K562 (cell line): ENCODE measurements at regions not wholly inside any gene's neighbourhood (a gene's known extent, or its start where the extent isn't known, plus 50 kb on each side); places are given as distances from the start of the nearest gene placed in this dataset.

Experiments used
- ATAC-seq: fragments of 200-7000 bp; cut with Tn5 transposase; 3 replicates; pipeline ENCODE4 v1.9.1; 2020; ENCODE audit warnings: moderate library complexity
- BruUV-seq: library from RNA; stranded (reverse); fragments of 400-500 nt; replicated peaks from 2 replicates; lab custom pipeline; 2021; lab: Mats Ljungman, UMichigan
- CTCF ChIA-PET: fragments of 300-600 bp; formaldehyde crosslinking; extraction: SDS; loops from one replicate; lab custom pipeline; 2021; ENCODE audit warnings: low intra/inter-chr PET ratio; lab: Yijun Ruan, JAX
- POLR2A ChIA-PET: fragments of 300-600, 350-650 bp; sonication (Branson Sonifier 250); formaldehyde crosslinking; extraction: SDS; loops from one replicate; lab custom pipeline; 2021; ENCODE audit warnings: antibody characterized with exemption, inconsistent platforms; lab: Yijun Ruan, JAX
- DNase-seq, 4 experiments: peaks; one replicate each; pipeline versions ENCODE4 v3.0.0 to v3.0.0-alpha.2; 2011 to 2018; ENCODE audit warnings: low spot score in 3 of 4, mixed read lengths in 3 of 4; ENCODE audit errors: extremely low read depth in 1 of 4
- FAIRE-seq: peaks from 2 replicates; lab custom pipeline; 2011; peaks lifted over from hg19 to GRCh38; lab: Jason Lieb, UNC
- H2AFZ ChIP-seq: 2 replicates; pipeline ENCODE4 v1.6.0; 2011; ENCODE audit warnings: low read depth, low read length, control low read depth, inconsistent platforms
- H3K27ac ChIP-seq: fragments of 200-600 bp; 3 replicates; pipeline ENCODE4 v1.8.0; 2011; ENCODE audit warnings: low read depth, mild to moderate bottlenecking, control low read depth, inconsistent platforms, low read length, moderate library complexity, mixed read lengths; ENCODE audit errors: extremely low read depth
- H3K27me3 ChIP-seq, 2 experiments: fragments of 300-600 bp in 1 of 2; 2 replicates in 1 of 2; 3 replicates in 1 of 2; pipeline versions ENCODE4 v1.6.0 to v1.8.0; 2011; ENCODE audit warnings: inconsistent platforms in 2 of 2, low read length in 2 of 2, mild to moderate bottlenecking in 1 of 2, mixed read lengths in 1 of 2, moderate library complexity in 1 of 2; ENCODE audit not compliant: control insufficient read depth in 2 of 2, insufficient read depth in 2 of 2
- H3K36me3 ChIP-seq: fragments of 300-600 bp; 3 replicates; pipeline ENCODE4 v1.8.0; 2011; ENCODE audit warnings: mild to moderate bottlenecking, low read length, inconsistent platforms; ENCODE audit not compliant: control insufficient read depth, insufficient read depth
- H3K4me1 ChIP-seq, 2 experiments: fragments of 200-600 bp in 1 of 2; replicated peaks in 1 of 2; 2 replicates in 1 of 2; 3 replicates in 1 of 2; pipeline versions ENCODE4 v1.5.1 to v1.8.0; 2011; ENCODE audit warnings: inconsistent platforms in 2 of 2, low read length in 2 of 2, mild to moderate bottlenecking in 1 of 2, mixed read lengths in 1 of 2, moderate library complexity in 1 of 2; ENCODE audit not compliant: control insufficient read depth in 2 of 2, insufficient read depth in 2 of 2
- H3K4me2 ChIP-seq: 2 replicates; pipeline ENCODE4 v1.6.1; 2011; ENCODE audit warnings: low read length, control low read depth, inconsistent platforms, mixed read lengths; ENCODE audit not compliant: insufficient read depth
- H3K4me3 ChIP-seq: fragments of 200-600 bp; sonication (generic), shearing (Covaris generic); 2 replicates; pipeline ENCODE4 v1.5.1; 2016; ENCODE audit warnings: control low read depth, inconsistent platforms
- H3K79me2 ChIP-seq: fragments of 200-600 bp; 3 replicates; pipeline ENCODE4 v1.8.0; 2011; ENCODE audit warnings: low read length, inconsistent platforms; ENCODE audit not compliant: control insufficient read depth, insufficient read depth
- H3K9ac ChIP-seq, 2 experiments: 2 replicates each; pipeline versions ENCODE4 v1.6.0 to v1.6.1; 2011; ENCODE audit warnings: low read depth in 2 of 2, low read length in 2 of 2, control low read depth in 1 of 2, inconsistent platforms in 1 of 2, mild to moderate bottlenecking in 1 of 2, mixed read lengths in 1 of 2; ENCODE audit not compliant: insufficient read depth in 1 of 2
- H3K9me1 ChIP-seq: one replicate; pipeline ENCODE4 v1.6.0; 2011; ENCODE audit warnings: inconsistent platforms, mild to moderate bottlenecking, low read length, moderate library complexity; ENCODE audit not compliant: control insufficient read depth, insufficient read depth
- H3K9me3 ChIP-seq: replicated peaks from 2 replicates; pipeline ENCODE4 v1.5.1; 2011; ENCODE audit warnings: low read depth, low read length, inconsistent platforms; ENCODE audit not compliant: control insufficient read depth, insufficient read depth
- H4K20me1 ChIP-seq: replicated peaks from 2 replicates; pipeline ENCODE4 v1.6.1; 2011; ENCODE audit warnings: low read length, inconsistent platforms, mixed read lengths; ENCODE audit not compliant: control insufficient read depth, insufficient read depth
- PYGO2 ChIP-seq: fragments of 450-650 bp; IDR thresholded peaks from 2 replicates; pipeline ENCODE4 v1.6.1; 2016; ENCODE audit warnings: mild to moderate bottlenecking, missing genetic modification characterization, moderate library complexity, missing compliant biosample characterization
- TSC22D4 ChIP-seq: fragments of 450-650 bp; IDR thresholded peaks from 2 replicates; pipeline ENCODE4 v1.6.1; 2016; ENCODE audit warnings: missing genetic modification characterization, missing biosample characterization, control low read depth
- ZBTB17 ChIP-seq: fragments of 450-650 bp; formaldehyde crosslinking; IDR thresholded peaks from 2 replicates; pipeline ENCODE4 v1.4.0; 2020; ENCODE audit warnings: mild to moderate bottlenecking
- ZNF431 ChIP-seq: sonication (generic); formaldehyde crosslinking; IDR thresholded peaks from 2 replicates; pipeline ENCODE4 v1.8.0; 2022; ENCODE audit warnings: mild to moderate bottlenecking, missing genetic modification reagents
- WGBS: fragments of 100-300 bp; shearing (Covaris generic); methylation state at CpG from one replicate; pipeline ENCODE4 v1.1.6; 2016; ENCODE audit warnings: low coverage, mixed read lengths; ENCODE audit not compliant: insufficient coverage; ENCODE audit errors: missing lambda C conversion rate; 5-methylcytosine and 5-hydroxymethylcytosine counted together
- in situ Hi-C: fragments of 300-500 bp; cut with MboI; formaldehyde crosslinking; loops from 4 replicates; pipeline ENCODE4 v1.15.0; 2018; ENCODE audit warnings: inconsistent platforms, mixed read lengths
- intact Hi-C: fragments of 100-400 bp; cut with micrococcal nuclease; formaldehyde crosslinking; loops from 2 replicates; pipeline ENCODE4 v1.14.2; 2022
- TF ChIP-seq, protein P1 (sequence below): sonication (generic); formaldehyde crosslinking; IDR thresholded peaks from 2 replicates; pipeline ENCODE4 v1.8.0; 2022; ENCODE audit warnings: mild to moderate bottlenecking, missing genetic modification reagents
- TF ChIP-seq, protein P2 (sequence below): IDR thresholded peaks from 2 replicates; pipeline ENCODE4 v1.6.1; 2011; ENCODE audit not compliant: insufficient read length; ENCODE audit errors: extremely low read depth
- TF ChIP-seq, protein P3 (sequence below), 3 experiments: fragments of 200-800 bp in 1 of 3; sonication (Bioruptor generic) in 1 of 3; sonication (generic) in 1 of 3; formaldehyde crosslinking in 1 of 3; IDR thresholded peaks; 2 replicates each; pipeline versions ENCODE4 v1.6.1 to v1.8.0; 2016 to 2022; ENCODE audit warnings: mild to moderate bottlenecking in 2 of 3, missing compliant biosample characterization in 2 of 3, missing genetic modification characterization in 2 of 3, missing genetic modification reagents in 1 of 3
- TF ChIP-seq, protein P4 (sequence below): fragments of 250-450 bp; sonication (Bioruptor Pico); IDR thresholded peaks from 2 replicates; pipeline ENCODE4 v1.5.0; 2020; ENCODE audit warnings: mild to moderate bottlenecking, borderline replicate concordance
- TF ChIP-seq, protein P5 (sequence below): fragments of 450-650 bp; conservative IDR thresholded peaks from 2 replicates; pipeline ENCODE4 v1.6.1; 2016; ENCODE audit warnings: missing genetic modification characterization, low read depth, mild to moderate bottlenecking, control low read depth, missing compliant biosample characterization

DNA sequence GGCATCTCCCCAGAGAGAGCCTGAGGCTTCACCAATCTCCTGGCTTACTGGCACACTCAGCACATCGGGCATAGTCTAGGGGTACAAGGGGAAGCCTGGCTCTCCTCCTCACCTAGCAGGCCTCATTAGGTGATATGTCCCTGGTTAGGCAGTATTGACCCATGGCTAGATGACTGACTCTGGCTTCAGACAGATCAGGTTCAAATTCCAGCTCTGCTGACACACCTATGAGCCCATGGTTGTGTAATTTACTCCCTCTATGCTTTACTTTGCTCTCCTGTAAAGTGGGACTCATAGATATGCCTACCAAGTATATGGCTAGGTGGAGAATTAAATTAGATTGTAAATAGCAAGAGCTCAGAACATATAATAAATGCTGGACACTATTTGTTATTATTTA, 157.3 kb upstream of the IRX3 start:
- Histone ChIP-seq H3K9me3 (no peaks in the 10 kb centered on the region), H3K4me3 (no peak overlapping the region), H4K20me1 (peaks cover 7% of the 10 kb centered on the region; the same call in 1 of the 2 replicates), H3K79me2 (no peaks in the 10 kb centered on the region), H3K27ac (no peak overlapping the region), H3K9me1 (no peaks in the 10 kb centered on the region), H3K4me2 (no peak overlapping the region), H3K4me1 (peaks cover 5 to 8% of the 10 kb centered on the region in 2 experiments), H3K9ac (no peak overlapping the region), H3K27me3 (peaks cover 4 to 19% of the 10 kb centered on the region in 2 experiments; a peak in 4 of 5 replicates), H3K36me3 (no peaks in the 10 kb centered on the region), H2AFZ (no peak overlapping the region)
- in situ Hi-C loops (no loop called here), intact Hi-C loops (no loop called here)
- TF ChIP-seq PYGO2 (tag), result no peak
- no peak for TF ChIP-seq ZNF431 (CRISPR knock-in tag)
- TF ChIP-seq, protein P1, sequence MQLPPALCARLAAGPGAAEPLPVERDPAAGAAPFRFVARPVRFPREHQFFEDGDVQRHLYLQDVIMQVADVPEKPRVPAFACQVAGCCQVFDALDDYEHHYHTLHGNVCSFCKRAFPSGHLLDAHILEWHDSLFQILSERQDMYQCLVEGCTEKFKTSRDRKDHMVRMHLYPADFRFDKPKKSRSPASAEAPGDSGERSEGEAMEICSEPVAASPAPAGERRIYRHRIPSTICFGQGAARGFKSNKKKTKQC, result no peak
- TF ChIP-seq, protein P2, sequence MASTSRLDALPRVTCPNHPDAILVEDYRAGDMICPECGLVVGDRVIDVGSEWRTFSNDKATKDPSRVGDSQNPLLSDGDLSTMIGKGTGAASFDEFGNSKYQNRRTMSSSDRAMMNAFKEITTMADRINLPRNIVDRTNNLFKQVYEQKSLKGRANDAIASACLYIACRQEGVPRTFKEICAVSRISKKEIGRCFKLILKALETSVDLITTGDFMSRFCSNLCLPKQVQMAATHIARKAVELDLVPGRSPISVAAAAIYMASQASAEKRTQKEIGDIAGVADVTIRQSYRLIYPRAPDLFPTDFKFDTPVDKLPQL, result no peak
- ChIA-PET CTCF (no interaction called here), POLR2A (interaction anchor here (0.6 to 1.3 kb wide), 2 partner anchors 10 to 282 kb away, joined by 3 to 5 read pairs; no protein-coding TSS in a partner anchor)
- FAIRE-seq (no peak), ATAC-seq (no peak), DNase-seq (no peak)
- WGBS, result 0% methylated on average over 1 of the region's 1 CpG
- no TSS peak for BruUV-seq

DNA sequence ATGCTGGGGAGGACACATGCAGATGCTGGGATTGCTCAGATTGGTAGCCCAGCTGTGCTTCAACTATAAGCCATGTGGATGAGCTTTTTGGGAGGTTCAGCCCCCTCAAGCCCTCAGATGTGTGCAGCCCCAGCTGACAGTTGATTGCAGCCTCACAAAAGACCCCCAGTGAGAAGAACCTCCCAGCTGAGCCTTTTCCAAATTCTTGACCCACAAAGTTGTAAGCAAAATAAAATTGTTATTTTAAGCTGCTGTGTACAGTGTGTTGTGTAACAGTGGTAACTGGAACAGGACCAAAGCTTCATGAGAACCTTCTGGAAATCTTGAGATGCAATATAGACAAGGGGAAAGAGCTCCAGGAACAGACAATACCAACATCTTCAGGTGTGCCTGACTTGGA, 156.8 kb upstream of the IRX3 start:
- ChIA-PET CTCF (no interaction called here), POLR2A (interaction anchor here (0.6 to 1.3 kb wide), 2 partner anchors 9 to 281 kb away, joined by 3 to 5 read pairs; no protein-coding TSS in a partner anchor)
- H3K27me3 ChIP-seq, result peaks cover 4 to 19% of the 10 kb centered on the region in 2 experiments; a peak in 4 of 5 replicates
- H3K9ac ChIP-seq, result no peak overlapping the region
- FAIRE-seq (no peak), DNase-seq (no peak), ATAC-seq (no peak)
- H3K4me3 ChIP-seq, result no peak overlapping the region
- H2AFZ ChIP-seq, result no peak overlapping the region
- no TSS peak for BruUV-seq
- no peaks in the 10 kb centered on the region for H3K9me1 ChIP-seq
- H3K4me2 ChIP-seq, result no peak overlapping the region
- no peaks in the 10 kb centered on the region for H3K36me3 ChIP-seq
- H3K4me1 ChIP-seq, result peaks cover under 1 to 5% of the 10 kb centered on the region in 2 experiments
- no peaks in the 10 kb centered on the region for H3K79me2 ChIP-seq
- H3K27ac ChIP-seq, result no peak overlapping the region
- intact Hi-C loops (no loop called here), in situ Hi-C loops (no loop called here)
- no peaks in the 10 kb centered on the region for H3K9me3 ChIP-seq
- peaks cover 7% of the 10 kb centered on the region; the same call in 1 of the 2 replicates for H4K20me1 ChIP-seq
- TF ChIP-seq, protein P3, sequence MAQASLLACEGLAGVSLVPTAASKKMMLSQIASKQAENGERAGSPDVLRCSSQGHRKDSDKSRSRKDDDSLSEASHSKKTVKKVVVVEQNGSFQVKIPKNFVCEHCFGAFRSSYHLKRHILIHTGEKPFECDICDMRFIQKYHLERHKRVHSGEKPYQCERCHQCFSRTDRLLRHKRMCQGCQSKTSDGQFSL (CRISPR knock-in tag; IDR thresholded peaks at IDR 0.05), result no peak
- TF ChIP-seq, protein P3 (tag; IDR thresholded peaks at IDR 0.05), result no peak
- TF ChIP-seq TSC22D4 (no peak), ZBTB17 (no peak)
- TF ChIP-seq, protein P4, sequence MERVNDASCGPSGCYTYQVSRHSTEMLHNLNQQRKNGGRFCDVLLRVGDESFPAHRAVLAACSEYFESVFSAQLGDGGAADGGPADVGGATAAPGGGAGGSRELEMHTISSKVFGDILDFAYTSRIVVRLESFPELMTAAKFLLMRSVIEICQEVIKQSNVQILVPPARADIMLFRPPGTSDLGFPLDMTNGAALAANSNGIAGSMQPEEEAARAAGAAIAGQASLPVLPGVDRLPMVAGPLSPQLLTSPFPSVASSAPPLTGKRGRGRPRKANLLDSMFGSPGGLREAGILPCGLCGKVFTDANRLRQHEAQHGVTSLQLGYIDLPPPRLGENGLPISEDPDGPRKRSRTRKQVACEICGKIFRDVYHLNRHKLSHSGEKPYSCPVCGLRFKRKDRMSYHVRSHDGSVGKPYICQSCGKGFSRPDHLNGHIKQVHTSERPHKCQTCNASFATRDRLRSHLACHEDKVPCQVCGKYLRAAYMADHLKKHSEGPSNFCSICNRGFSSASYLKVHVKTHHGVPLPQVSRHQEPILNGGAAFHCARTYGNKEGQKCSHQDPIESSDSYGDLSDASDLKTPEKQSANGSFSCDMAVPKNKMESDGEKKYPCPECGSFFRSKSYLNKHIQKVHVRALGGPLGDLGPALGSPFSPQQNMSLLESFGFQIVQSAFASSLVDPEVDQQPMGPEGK (CRISPR knock-in tag), result no peak
- TF ChIP-seq, protein P5, sequence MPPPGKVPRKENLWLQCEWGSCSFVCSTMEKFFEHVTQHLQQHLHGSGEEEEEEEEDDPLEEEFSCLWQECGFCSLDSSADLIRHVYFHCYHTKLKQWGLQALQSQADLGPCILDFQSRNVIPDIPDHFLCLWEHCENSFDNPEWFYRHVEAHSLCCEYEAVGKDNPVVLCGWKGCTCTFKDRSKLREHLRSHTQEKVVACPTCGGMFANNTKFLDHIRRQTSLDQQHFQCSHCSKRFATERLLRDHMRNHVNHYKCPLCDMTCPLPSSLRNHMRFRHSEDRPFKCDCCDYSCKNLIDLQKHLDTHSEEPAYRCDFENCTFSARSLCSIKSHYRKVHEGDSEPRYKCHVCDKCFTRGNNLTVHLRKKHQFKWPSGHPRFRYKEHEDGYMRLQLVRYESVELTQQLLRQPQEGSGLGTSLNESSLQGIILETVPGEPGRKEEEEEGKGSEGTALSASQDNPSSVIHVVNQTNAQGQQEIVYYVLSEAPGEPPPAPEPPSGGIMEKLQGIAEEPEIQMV (tag), result no peak
